SU-DHL-6 (cell line): ENCODE measurements at regions not wholly inside any gene's neighbourhood (a gene's known extent, or its start where the extent isn't known, plus 50 kb on each side); places are given as distances from the start of the nearest gene placed in this dataset.

Experiments
- CTCF ChIP-seq: fragments of 200-600 bp; sonication (generic); IDR thresholded peaks from one replicate; pipeline ENCODE4 v1.5.1; 2017; ENCODE audit warnings: antibody characterized with exemption, mild to moderate bottlenecking, low read length, moderate library complexity; ENCODE audit not compliant: insufficient read depth, poor library complexity, severe bottlenecking
- EZH2phosphoT487 ChIP-seq: fragments of 200-600 bp; sonication (generic), shearing (Covaris generic); conservative IDR thresholded peaks from 2 replicates; pipeline ENCODE4 v1.6.1; 2018; ENCODE audit warnings: mild to moderate bottlenecking, antibody characterized with exemption, low read length, moderate library complexity, mixed read lengths

DNA sequence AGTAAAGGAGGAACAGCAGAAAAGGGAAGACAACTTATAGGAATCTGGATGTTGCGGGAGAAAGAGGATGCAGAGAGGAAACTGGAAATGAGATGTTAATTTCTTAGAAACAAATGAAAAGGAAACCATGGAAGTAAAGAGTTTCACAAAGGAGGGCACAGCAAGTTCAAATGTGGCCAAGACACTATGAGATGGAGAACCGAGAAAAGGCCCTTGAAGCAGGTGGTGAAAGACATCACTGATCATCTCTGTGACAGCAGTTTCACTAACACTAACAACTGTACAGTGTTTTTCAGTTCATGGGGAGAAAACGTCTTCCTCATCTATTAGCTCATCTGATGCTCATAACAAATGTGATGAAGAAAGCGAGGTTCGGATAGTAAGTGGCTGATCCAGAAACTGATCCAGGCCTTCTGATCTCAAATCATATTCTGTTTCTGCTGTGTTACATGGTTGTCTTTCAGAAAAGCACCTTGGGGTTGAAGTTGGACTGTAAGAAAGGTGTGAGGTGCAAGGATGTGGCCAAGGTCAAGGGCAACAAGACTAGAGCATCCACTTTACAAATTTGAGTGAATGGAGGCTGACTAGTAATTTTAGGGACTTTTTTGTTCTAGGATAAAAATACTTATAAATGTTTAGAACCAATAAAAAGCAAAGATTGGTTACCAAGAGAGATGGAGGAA is 492.1 kb upstream of the CADM1 start:
- TF ChIP-seq CTCF: no peak
- no peak for TF ChIP-seq EZH2phosphoT487
